HG03108 (cell line): ENCODE measurements at regions not wholly inside any gene's neighbourhood (a gene's known extent, or its start where the extent isn't known, plus 50 kb on each side); places are given as distances from the start of the nearest gene placed in this dataset.

Experiments used
- ATAC-seq: cut with Tn5 transposase; IDR thresholded peaks from one replicate; pipeline ENCODE4 v1.9.1; 2021; ENCODE audit warnings: moderate library complexity; ENCODE audit not compliant: unreplicated experiment

DNA sequence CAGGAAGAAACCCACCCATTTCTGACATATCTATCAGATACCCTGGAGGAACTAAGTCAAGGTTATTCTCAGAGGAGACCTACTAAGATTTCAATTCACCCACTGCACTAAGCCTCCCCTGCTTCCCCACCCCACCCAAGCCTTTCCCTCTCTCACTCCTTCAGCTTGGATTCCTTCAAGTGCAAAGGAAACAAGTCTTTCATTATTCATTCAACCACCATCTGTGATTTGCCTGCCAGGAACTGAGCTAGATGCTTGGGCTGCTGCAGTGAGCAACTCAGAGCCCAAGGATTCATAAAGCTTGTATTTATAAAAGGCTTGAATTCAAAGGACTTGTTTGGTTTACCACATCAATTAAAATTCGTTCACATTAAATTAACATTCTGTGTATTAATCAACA, 161.3 kb downstream of the GXYLT1 start:
- no peak for ATAC-seq

DNA sequence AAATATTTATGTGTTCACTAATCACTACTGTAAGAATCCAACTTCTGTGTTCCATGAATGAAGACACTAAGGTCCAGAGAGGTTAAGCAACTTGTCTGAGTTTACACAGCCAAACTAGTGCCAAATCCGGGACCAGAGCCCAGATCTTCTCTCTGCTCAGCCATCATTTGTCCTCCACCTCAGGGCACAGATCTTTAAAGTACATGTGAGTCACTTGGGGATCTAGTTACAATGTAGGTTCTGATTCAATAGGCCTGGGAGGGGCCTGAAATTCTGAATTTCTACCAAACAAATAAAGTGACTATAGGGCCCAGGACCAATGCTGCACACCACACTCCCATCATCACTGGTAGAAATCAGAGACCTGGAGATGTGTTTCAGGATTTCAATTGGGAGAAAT, 162.9 kb downstream of the GXYLT1 start:
- no peak for ATAC-seq

DNA sequence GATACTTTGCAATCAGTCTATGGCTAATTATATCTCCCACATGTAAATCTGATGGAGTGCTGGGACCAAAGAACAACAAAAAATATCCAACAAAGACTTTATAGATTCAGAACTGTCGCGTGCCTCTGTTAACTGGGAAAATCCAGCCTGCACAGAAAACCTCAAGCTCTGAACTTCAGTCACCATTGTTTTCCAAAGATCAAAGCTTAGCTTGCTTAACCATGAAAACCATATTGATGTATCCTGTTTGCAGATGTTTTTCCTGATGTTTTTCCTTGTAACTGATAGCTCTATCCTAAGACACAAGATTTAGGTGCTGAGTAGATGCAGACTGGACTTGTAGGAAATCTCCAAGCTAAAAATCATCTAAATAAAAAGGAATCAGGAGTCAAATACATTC, 163.7 kb downstream of the GXYLT1 start:
- ATAC-seq: no peak

DNA sequence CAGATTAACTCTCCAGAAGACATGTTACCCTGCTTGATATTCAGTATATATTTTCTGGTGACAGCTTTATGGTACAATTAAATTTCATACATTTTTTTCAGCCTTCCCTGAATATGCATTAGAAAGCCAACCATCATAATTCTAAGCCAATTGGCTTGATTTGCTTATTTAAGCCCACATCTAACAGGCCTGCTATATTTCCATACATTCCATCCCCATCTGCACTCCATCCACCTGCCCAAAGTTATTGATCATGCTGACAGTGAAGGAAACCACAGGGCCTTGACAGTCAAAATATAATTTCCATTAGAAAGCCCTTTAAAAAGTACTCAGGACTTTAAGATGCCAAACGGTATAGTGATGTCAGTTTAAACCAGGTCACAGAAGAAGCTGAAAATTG, 164.3 kb downstream of the GXYLT1 start:
- no peak for ATAC-seq

DNA sequence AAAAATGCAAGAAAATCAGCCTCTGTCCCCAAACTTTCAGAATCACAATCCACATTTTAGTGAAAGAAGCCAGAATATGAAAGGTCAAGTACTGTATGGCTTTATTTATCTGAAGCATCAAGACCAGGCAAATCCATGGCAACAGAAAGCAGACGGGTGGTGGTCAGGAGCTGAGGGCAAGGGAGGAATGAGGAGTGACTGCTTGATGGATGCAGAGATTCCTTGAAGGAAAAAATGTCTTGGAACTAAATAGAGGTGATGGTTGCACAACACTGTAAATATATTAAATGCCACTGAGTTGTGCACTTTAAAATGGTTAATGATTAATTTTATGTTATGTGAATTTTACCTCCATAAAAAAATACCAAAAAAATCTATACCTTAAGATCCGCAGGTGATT, 165.1 kb downstream of the GXYLT1 start:
- no peak for ATAC-seq

DNA sequence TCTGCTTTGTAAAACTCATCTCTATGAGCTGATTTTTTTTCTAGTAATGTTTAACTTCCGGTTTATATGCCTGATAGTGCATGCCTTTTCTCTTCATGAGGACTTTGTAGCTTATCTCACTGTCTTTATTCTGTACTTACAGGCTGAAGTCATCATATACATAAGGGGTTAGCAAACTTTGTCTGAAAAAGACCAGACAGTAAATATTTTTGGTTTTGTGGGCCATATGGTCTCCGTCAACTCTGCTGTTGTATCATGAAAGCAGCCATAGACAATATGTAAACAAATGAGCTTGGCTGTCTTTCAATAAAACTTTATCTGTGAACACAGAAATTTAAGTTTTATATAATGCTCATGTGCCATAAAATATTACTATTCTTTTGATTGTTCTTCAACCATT, 172.1 kb downstream of the GXYLT1 start:
- no peak for ATAC-seq

DNA sequence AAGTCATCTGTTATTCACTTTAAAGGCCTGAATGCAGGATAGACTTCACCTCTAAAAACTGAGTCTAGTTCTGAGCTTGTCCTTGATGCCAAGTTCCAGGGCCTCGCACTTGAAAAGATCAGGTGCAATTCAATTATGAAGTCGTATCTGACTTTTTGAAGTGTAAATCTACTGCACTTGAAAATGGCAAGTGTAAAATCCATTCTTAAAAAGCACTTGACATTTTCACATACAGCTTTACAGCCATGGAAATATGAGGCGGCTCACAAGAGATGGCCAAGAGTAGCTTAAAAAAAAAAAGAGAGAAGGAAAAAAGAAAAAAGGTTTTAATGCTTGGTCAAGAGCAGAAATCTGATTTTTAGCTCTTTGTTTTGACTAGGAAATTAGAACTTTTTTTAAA, 172.5 kb downstream of the GXYLT1 start:
- no peak for ATAC-seq

DNA sequence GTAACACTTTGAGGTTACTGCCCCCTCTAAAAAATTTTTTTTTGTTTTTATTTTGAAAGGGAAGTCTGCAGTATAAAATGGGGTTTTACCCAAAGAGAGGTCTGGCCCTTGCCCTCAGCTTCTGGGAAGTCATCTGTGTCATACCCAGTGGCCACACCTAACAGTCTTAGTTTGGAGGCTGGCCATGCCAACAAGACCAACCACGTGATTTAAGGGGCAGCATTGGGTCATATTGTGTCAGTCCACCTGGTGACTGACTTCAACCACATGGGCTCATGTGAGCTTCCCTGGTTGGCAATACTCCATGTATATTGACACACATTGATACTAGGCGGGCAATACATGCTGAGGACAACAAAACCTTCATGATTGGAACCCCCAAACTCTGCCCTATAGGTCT, 173.9 kb downstream of the GXYLT1 start:
- no peak for ATAC-seq

DNA sequence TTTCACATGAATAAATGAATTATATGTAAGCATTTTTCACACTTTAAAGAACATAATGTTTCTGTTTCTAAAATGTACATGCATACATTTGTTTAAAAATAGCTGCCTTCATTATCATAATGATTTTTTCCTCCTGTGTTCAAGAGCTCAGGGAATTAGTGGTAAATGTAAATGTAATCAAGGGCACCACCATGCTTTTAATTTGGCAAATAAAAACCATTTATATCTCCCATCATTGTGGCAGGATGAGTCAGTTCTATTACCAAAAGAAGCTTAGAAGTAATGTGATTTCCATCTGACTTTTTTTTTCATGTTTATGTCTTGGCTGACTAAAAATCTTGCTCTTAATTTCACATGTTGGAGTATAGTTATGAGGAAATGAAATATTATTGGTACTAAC, 176.1 kb downstream of the GXYLT1 start:
- ATAC-seq: no peak

DNA sequence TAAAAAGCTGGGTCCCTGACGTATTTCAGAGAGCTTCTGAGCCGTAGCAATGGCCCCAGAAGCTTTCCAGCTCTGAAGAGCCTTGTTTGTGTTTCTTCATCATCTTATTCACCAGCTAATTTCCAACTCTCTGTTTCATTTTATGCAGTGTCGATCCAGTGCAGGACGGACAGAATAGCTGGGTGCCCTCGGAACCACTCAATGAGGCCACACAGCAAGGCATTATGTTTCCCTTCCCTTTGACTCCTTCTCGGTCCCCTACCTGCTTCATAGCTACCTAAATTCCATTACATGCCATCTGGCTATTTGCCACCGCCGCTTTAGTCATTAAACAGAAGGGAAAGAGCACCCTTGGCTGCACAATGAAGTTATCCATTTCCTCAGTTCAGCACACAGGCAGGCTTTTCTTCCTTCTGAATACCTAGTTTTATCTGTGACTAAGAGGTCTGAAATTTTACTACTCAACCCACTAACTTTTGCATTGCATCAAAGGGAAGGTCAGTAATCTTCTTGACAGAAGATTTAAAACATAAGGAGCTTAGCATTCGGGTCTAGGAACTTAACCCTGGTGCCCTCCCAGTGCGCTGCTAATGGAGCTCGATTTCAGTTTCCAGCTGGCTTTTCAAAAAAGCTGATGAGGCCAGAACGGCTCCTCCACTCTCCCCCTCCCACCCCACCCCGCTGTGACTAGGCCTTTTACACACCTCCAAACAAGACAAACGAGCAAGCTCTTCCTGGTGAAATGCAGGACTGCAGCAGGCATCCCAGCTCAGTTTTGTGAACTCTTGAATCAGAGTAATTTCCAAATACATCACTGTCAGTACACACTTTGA, 176.8 kb downstream of the GXYLT1 start:
- no peak for ATAC-seq

DNA sequence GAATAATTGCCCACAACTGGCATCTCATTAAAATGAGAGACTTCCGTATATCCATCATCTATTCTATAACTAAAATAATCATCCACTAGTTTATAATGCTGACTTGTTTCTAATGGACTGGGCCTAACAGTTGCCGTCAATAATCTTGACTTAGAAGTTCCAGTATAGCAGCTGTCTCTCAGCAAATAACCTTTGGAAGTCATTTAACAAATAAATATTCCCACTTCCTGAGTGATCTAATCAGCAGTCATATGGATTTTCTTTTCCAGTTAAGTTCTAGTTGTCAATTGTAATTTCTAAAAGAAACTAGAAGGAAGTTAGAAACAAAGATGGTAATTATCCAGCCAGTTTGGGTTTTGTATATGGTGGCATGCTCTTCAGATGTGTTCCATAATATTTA, 177.8 kb downstream of the GXYLT1 start:
- no peak for ATAC-seq

DNA sequence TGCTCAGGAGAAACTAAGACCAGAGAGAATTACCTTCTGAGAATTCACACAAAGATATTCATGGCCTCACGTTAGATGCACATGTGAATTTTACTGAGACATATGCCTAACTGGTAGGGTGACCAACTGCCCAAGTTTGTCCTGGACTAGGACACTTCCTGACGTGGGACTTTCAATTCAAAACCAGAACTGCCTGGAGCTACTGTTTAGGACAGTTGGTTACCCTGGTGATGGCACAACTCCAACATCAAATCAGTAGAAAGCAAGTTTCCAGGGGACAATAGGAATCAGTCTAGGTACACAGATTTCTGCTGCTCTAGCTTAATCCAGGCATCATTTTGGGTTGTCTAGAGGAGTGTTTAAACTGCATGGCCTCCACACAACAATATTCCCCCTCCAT, 178.7 kb downstream of the GXYLT1 start:
- ATAC-seq: no peak

DNA sequence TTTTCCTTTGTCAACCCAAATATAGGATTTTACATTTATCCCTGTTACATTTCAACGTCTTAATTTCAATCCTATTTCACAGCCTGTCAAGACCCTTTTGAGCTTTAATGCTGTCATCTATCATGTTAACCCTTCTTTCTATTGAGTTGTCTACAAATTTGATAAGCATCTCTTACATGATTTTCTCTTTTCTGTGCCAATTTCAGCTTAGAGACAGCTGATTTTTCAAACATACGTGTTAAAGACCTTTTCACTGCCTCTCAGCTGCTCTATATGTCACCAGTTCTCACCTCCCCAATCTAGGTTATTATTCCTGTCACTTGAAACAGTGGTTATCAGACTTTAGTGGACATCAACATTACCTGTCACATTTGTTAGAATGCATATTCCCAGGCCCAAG, 181.3 kb downstream of the GXYLT1 start:
- no peak for ATAC-seq

DNA sequence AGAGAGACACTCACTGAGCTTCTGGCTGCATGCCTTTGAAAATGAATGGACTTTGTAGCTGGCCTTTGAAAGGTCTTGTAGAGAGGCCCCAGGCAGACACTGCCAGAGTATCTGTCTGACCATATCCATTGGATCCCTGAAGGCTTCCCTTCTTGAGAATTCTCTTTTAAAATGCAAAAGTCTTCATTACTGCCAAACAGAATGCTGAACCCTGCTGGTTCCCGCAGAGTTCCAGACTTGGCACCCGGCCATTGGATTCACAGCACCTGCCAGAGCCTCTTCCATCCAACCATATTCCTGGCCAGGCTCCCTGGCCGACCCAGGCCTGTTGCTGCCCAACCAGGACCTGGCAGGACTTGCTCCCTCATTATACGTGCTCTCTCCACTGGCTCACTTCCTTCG, 182.5 kb downstream of the GXYLT1 start:
- no peak for ATAC-seq

DNA sequence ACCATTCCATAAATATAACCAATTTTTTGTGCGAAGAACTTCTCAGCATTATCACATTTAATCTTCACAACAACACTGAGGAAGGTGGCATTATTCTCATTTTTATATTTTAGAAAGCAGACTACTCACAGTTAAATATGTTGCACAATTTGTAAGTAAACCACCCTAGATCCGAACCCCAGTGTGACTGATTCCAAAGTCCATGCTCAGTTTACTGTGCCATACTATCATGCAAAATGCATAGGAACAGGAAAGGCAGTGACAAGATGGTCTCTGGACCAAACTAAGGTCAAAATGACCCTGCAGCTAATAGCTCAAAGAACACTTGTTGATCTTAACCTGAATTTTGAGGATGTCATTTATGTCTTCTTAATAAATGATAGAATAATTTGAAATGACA, 185.4 kb downstream of the GXYLT1 start:
- ATAC-seq: no peak

DNA sequence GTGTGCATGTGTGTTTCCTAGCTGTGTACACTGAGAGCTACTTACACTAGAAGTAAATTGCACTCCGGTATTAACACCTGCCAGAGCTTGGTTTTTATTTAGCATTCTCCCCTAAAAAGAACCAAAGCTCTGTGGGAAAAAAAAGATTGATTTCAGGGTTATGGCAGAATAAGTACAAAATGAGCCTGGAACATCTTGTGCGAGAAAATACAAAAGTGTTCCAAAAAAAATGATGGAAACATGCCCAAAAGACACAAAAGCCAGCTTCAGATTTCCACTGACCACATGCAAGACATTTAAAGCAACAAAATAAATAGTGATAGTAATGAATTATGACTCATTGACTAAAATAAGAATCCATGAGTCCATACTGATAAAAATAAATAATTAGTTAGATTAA, 188.3 kb downstream of the GXYLT1 start:
- ATAC-seq: no peak

DNA sequence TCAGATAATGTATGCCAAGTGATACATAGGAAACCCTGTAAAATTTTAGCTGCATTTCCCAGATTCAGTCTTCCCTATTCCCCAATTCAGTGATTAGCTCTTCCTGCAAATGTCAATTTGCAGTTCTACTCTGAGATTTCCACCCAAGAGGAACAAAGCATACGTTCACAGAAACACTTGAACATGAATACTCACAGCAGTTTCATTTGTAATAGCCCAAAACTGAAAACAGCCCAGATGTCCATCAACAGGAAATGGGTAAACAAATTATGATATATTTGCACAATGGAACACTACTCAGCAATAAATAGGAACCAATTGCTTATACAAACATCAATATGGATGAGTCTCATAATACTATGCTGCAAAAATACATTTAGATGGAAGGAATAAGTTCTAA, 194.2 kb downstream of the GXYLT1 start:
- ATAC-seq: no peak

DNA sequence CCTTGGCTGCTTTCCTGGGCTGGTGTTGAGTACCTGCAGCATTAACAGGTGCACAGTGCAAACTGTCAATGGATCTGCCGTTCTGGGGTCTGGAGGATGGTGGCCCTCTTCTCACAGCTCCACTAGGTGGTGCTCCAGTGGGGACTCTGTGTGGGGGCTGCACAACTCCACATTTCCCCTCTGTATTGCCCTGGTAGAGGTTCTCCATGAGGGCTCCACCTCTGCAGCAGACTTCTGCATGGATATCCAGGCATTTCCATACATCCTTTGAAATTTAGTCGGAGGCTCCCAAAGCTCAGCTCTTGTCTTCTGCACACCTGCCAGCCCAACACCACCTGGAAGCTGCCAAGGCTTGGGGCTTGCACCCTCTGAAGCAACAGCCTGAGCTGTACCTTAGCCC, 198.6 kb downstream of the GXYLT1 start:
- no peak for ATAC-seq

DNA sequence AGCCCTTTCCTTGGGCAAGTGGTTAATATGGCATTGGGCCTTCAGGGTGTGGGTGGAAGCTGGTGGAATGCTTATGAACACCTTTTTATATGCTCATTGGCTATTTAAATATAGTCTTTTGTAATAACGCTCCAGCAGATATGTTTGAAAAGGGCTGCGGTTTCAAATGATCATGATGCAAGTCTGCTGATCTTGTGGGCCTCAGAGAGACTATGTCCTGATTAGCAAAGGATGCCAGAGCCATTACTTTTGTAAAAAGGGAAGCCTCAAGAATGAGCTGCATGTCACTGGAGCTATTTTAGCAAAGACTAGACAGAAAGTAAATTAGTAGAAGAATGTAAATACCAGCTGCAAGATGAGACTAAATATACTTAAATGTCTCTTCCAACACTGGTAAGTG, 200.5 kb downstream of the GXYLT1 start:
- ATAC-seq: no peak

DNA sequence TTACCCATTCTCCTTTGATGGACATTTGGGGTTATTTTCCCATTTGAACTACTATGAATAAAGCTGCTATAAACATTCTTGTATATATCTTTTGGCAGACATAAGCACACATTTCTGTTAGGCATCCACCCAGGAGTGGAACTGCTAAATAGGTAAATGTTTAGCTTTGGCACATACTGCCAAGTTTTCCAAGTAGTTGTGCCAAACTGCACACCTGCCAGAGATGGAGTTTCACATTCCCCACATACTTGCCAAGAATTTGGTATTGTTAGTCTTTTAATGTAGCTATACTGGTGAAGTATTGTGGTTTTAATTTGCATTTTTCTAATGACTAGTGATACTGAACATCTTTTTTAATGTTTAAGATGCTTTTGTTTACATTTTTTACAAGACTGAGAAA, 201.0 kb downstream of the GXYLT1 start:
- no peak for ATAC-seq

DNA sequence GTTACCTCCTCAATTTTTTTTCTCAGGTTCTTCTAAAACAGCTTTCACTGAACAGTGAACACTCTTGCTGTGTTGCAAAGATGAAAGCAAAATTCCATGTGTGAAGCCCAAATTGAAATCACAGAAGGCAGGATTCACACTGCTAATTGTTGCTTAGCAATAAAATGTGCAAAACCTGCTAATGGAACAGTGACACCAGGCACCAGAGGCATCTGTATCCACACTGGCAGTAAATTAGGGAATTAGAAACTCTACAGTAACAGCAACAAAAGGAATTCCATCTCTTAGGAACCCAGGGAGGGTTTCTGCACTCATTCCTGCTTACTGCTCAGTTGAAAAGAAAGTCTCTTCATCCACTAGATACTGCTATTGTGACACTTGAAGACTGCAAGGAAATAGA, 202.3 kb downstream of the GXYLT1 start:
- no peak for ATAC-seq

DNA sequence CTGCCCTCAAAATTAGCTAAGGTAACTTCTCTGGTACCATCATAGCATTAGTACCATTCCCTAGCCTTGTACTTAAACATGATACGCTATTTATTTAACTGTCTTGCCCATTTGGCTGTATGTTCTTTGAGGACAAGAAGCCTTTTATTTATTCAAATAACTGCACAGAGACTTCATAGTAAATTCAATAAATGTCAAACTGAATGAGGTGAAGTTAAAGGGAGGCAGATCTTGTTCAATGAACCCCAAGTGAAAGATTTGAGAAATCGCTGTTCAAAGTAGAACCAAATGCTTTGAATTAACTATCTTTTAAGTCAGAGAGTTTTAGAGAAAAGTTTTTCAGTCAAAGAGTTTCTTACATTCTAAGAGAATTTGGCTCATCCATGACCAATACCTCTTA, 203.6 kb downstream of the GXYLT1 start:
- no peak for ATAC-seq

DNA sequence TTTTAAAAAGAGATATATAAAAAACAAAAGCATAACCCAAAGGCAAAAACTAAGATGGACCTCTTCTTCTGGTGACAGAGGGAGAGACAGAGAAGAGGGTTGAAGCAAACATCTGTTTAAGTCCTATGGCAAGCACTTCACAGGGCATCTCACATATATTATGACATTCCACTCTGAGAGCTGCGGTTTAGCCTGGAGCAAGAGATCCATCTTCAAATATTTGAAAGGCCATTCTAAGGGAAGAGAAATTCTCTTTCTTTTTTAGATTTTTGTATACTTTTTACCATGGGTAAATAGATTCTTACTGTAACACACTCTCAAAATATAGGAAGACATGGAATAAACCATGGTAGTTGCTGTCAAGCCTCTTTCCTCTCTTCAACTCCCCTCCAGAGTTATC, 204.1 kb downstream of the GXYLT1 start:
- ATAC-seq: no peak
